HG03095 (cell line): ENCODE measurements at regions not wholly inside any gene's neighbourhood (a gene's known extent, or its start where the extent isn't known, plus 50 kb on each side); places are given as distances from the start of the nearest gene placed in this dataset.

Experiments used
- ATAC-seq: cut with Tn5 transposase; IDR thresholded peaks from one replicate; pipeline ENCODE4 v1.9.1; 2021; ENCODE audit warnings: moderate library complexity; ENCODE audit not compliant: unreplicated experiment

DNA sequence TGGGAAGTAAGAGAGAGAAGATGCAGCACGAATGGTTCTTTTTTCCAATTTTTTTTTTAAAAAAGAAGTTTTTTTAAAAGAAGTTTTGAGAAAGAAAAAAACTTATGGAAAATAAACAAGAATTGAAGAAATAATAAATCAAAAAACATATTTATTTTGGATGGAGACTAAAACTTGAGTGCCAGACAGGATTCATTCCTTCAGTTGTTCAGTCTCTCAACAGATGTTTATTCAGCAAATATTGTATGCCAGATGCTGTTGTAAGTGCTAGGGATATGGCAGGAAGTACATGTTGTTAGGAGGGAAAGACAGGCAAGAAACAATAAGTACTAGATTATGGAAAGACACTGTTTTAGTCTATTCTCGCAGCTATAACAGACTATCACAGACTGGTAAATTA lies 750.7 kb upstream of the PHF14 start:
- ATAC-seq = no peak

DNA sequence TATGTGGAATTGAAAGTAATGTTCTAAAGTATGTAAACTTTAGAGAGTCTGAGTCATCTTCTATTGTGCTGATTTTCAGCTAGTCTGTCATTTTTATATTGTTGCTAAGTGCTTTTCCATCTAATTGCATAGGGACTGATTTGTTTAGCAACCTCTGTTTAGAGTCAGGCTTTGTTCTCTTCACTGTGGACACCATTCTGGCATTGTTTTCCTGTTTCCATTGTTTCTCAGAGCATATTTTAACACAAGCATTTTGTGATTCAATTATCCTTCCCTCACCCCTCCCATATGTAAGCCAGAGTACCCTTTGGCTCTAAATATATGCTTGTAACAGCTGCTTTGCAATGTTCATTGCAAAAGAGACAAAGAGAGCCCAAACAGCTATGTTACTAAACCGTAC lies 748.4 kb upstream of the PHF14 start:
- ATAC-seq = no peak

DNA sequence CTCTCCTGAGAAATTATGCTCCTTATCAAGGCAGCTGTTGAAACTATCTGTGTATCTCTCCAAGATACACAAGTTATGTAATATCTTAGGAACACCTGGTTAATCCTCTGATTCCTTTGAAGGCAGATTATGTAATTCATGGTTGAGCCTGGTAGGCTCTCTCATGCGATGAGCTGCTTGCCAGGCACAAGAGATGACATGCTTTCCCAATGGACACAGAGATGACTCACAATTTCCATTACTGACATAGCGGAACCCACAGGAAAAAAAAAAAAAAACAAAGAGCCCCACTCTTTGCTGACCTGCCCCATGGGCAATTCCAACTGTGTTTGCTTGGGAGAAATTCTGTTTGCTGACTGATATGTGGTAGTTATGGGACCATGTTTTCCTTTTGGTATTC lies 736.4 kb upstream of the PHF14 start:
- no peak for ATAC-seq

DNA sequence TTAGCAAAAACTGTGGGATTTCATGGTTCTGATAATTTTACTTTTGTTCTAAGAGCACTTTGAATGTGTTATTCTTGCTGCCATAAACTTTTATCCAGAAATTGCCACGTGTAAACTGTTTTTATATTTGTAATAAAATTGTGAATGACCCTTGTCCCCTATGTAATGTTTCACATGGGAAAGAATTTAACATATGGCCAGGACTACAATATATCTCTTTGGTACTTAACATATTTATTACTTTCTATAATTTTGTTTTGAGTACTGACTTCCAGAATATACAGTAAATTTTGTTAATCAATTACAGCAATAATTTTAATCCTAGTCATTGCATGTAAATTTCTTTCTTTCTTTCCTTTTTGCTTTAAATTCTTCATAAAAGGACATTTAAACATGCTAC lies 735.0 kb upstream of the PHF14 start:
- ATAC-seq = no peak

DNA sequence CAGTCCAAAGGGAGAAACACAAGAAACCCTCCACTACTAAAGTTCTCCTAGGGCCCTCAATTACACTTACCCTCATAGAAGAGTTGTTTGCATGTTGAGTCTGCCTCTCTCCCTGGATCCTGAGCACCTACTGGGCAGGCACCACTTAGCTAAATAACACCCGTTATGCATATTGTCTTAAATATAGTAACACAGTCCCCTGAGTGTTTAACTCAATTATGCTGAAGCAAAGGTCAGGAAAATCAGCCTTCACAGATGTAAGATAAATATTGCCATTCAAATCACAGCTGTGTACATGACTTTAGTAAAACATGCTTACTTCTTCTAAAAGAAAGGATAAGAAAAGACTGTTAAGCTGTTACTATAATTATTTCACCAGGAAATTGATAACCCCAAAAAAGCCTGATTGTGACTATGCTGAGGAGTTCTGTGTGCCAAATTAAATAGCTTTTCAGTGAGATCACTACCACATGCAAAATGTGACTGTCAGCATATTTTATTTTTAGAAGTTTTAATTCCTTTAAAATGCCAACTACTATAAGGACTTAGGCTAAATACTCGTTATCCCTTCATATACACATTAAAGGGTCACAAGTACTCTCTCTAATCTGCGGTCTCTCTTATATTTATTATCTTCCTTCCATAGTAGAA lies 733.9 kb upstream of the PHF14 start:
- ATAC-seq = no peak

DNA sequence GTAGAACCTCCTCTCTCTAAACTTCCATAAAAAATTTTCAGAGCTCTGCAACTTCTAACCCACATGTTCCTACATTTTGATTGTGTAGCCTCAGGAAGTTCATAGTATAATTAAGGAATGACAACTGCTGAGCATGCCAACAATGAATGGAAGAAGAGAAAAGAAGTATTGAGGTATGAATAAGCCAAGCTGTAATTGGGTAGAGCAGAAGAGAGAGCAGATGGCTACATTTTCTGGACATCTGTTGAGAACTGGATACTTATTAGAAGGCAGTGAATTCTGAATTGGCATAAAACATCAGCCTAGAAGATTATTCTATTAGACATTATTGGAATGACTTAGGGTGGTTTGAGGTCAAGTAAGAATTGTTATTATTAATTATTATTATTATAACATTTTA lies 728.3 kb upstream of the PHF14 start:
- no peak for ATAC-seq

DNA sequence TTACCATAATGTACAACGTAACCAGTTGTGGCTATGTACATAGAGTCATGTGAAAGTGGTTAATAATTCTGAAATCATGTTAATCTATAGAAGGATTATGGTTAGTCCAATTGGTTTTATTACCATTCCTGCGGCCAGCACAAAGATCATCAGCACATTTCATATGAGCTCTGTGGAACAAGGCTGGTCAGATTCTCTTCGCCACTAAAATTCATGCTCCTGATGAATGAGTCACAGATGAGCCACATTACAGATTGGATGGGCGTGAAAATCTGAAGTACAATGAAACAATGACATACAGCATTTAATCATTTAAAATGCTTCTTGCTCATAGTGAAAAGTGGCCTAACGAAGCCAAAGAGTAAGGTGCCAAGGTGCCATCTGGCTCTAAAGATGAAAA lies 716.2 kb upstream of the PHF14 start:
- no peak for ATAC-seq

DNA sequence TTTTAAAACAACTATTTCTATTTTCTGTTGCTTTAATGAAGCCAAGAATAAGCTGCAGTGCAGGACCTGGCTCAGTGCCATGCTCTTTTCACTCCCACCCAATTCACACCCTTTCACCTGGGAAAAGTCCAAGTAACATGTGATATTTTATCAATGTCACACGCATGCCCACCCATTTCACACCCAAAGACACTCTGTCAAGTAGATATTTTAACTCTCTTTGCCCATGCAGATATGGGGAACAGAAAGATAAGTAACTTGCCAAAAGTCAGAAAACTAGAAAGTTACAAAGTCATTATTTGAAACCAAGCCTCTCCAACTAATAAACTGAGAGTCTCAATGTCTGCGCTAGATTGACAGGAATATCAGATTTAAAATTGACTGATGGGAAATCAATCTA lies 706.7 kb upstream of the PHF14 start:
- ATAC-seq = no peak

DNA sequence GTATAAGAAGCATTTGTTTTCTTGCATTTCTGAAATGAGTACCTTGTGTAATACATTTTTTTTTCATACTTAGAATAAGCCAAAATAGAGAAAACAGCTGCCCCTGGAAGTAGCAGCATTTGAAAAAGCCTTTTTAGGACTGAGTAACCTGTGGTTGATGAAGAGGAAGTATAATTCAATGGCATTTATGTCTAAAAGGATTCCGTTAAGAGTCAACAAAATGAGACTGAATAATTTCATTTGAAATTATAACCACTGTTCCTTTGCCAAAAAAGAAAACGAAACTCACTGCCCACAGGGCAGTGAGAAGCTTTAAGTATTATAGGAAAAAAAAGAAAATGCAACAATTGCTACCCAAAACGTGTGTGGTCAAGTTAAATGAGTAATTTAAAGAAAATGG lies 705.6 kb upstream of the PHF14 start:
- no peak for ATAC-seq

DNA sequence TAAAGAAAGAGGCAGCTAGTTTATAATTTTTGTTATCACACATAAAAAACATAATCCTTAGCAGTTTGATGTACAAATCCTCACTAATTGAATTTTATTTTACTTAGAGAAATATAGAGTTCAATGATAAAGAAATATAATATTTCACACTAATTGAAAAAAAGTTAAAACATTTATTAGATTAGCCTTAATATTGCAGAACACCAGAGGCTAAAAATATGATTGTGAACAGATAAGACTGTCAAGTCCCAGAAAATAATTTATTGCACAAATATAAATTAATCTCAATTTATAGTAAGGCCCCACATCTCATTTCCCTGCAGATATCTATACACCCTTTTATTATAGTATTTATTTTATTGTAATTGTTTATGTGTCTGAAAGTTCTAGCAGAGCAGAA lies 690.8 kb upstream of the PHF14 start:
- no peak for ATAC-seq

DNA sequence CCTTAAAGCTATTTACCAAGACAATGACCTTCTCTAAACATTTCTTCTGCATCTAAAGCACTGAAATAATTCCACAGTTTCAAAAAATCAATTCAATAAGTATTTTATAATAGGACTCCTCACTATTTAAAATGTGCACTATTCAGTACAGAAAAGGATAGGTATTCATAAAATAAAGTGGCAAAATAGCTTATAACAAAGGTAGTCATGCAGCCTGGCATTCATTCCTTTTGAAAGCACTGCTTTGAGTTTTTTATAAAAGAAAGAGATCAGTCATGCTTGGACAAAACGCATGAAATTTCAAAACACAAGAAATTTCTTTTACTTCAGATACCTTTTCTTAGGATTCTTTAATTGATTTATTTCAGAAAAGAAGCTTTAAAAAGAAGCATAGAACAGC lies 689.7 kb upstream of the PHF14 start:
- no peak for ATAC-seq

DNA sequence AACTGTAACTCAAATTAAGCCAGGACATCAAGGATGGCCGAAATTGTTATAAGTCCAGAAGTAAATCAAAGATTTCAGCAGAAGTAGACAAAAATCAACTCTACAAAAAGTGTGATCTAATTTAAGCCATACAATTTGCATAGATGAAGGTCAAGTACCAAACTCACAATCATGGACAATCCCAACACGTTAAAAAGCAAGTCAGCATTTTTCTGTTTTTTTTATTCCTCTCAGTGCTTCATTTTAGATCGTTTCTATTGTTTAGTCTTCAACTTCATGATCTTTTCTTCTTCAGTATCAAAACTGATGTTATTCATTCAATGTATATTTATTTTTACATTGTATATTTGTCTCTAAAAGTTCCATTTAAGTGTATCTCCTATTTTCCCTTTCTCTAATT lies 674.3 kb upstream of the PHF14 start:
- ATAC-seq = no peak

DNA sequence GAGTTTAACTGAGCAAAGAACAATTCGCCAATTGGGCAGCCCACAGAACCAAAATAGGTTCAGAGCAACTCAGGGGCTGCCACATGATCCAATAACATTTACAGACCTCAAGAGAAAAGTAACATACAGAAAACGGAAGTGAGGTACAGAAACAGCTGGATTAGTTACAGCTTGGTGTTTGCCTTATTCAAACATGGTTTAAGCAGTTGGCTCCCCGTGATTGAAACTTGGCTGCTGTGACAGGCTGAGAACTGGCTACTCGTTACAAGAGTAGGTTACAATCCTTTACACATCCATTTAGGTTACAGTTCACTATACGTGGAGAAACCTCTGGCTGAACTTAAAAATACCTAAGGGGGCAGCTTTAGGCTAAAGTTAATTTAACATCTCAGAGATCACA lies 673.1 kb upstream of the PHF14 start:
- ATAC-seq = no peak

DNA sequence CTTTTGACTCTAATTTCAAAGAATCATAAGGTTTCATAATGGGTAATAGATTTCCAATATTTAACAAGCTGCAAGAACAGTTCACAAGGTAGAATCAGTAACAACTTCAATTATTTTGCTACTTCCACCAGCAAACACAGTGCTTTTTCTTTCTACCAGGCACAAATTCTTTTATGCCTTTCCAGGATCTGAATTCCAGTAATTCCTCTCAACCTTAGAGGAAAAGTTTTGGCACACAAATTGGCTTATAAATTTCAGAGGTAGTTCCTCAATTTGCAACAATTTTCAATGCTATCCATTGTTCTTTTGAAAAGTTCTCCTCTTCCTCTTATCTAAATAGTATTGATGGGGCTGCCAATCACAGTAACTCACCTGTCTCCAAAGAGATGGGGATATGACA lies 665.4 kb upstream of the PHF14 start:
- ATAC-seq = no peak

DNA sequence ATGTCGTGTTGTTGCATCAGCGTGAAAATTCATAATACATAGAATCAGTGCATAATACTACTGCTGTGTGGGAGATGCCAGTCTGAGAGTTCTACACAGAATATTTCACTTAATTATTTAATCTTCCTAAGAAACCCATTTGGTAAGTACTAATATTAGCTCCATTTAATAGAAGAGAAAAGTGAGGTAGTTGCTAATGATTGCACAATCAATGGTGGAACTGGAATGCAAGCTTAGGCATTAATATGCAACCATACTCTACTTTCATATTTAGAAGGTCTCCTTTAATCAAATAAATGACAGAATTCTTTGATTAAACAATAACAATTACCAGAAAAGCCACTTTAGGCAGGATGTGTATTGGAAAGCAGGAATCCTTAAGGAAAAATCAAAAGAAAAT lies 660.7 kb upstream of the PHF14 start:
- ATAC-seq = no peak

DNA sequence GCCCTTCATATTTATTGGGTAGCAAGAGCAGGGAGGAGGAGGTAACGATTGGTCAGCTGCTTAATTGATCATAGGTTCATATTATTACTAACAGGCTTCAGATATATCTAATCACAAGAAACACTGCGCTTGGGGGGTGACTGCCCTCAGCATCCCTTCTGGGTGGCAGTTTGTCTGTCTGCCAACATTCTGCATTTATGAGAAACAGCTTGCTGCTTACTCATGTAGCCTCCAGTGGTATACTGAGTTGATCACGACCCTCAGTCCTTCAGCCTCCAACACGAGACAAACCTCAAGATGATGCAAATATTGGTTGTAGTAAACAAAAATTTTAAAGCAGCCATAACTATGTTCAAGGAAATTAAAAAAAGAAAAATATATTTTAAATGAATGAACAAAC lies 657.8 kb upstream of the PHF14 start:
- no peak for ATAC-seq

DNA sequence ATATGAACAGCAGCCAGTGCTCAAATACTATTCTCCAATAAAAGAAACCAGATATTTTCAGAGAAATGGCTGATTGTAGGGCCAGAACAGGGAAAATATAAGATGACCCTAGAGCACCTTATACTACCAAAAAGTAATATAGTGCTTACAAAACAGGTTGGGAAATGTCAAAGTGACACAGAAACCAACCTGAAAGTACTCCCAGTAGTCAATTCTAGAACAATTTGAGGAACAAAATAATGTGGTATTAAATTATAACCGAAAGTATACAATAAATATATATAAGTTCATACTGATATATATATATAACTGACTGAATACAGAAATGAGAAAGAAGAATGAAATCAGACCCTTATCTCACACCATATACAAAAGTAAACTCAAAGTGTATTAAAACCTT lies 657.2 kb upstream of the PHF14 start:
- ATAC-seq = no peak

DNA sequence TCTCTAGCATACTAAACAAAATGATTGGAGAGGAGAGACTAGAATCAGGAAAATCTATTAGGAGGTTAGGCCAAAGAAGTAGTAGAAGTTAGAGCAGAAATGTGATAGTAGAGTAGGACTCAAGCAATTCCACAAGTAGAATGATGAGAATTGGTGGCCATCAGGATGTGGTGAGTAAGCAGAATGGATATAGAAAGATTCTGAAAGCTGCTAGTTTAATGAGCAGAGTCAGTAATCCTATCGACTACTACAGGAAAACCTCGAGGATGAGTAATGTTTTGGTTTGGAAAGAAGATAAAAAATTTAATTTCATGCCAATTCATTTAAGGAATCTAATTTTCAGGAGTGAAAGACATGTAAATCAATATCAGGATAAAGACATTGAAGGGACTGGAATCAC lies 648.3 kb upstream of the PHF14 start:
- no peak for ATAC-seq

DNA sequence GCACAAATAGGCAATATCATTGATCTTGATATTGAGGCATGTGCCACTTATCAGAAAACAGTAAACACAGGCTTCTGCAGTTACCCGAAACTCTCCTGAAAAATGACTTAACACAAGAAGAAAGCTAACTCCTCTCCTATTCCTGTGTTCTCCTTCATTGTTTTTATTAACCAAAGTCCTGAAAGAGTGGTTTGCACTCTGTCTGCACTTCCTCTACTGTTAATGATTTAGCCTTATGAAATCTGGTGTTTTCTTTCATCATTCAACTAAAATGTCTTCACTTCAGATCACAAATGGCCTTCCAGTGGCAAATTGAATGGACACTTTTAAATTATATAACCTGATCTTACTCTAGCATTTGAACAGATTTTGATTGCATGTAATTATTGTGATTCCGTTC lies 630.6 kb upstream of the PHF14 start:
- no peak for ATAC-seq

DNA sequence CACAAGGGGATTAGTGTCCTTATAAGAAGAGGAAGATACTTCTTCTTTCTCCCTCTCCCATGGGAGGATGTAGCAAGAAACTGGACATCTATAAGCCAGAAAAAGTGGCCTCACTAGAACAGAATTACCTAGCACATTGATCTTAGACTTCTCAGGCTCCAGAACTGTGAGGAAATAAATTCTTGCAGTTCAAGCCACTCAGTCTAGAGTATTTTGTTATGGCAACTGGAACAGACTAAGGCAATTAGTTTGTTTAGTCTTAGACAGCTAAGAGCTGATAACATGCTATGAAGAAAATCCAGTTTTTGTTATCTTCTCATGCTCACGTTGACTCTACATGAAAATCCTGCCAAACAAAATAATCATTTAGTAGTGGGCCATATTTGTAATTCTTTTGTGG lies 627.6 kb upstream of the PHF14 start:
- no peak for ATAC-seq

DNA sequence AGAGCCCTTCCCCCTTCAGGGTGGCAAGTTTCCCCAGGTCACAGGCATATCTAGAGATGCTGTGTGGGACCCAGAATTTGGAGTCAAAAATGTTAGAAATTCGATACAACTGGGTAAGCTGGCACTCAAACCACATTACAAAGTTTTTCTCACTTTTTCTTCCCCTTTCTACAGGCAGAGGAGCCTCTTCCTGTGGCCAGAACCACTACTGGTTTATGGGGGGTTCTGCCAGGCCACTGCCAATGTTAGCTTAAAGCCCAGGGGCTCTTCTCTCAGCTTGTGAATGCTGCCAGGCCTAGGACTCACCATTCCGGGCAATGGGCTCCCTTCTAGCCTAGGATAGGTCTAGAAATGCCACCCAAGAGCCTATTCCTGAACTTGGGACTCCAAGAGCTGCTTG lies 617.9 kb upstream of the PHF14 start:
- no peak for ATAC-seq

DNA sequence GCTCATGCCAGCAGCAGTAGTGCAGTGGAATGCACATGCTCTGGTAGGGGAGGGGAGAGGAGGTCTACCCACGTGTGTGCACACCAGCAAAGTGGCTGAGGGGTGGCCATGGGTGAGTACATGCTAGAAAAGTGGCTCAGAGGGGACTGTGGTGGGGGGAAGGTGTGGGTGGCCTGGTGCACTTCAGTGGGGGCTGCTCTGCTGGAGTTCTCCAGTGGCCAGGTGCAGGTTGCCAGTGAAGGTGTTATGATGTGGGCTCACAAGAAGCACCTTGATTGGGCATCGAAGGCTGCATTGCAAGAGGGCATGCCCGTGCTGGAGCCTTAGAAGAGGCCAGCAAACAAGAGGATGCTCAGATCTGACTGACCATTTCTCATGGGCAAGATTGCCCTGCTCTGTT lies 613.6 kb upstream of the PHF14 start:
- no peak for ATAC-seq

DNA sequence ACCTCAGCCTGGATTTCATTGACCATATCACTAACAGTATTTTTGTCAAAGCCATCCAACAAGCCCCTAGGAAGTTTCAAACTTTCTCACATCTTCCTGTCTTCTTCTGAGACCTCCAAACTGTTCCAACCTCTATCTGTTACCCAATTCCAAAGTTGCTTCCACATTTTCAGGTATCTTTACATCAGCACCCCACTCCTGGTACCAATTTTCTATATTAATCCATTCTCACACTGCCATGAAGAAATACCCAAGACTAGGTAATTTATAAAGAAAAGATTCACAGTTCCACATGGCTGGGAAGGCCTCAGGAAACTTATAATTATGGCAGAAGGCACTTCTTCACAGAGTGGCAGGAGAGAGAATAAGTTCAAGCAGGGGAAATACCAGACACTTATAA lies 571.9 kb upstream of the PHF14 start:
- no peak for ATAC-seq
